Ishikawa (cell line): ENCODE measurements at regions not wholly inside any gene's neighbourhood (a gene's known extent, or its start where the extent isn't known, plus 50 kb on each side); places are given as distances from the start of the nearest gene placed in this dataset.

Source experiments
- CEBPB ChIP-seq: IDR thresholded peaks from 2 replicates; pipeline ENCODE4 v1.6.1; 2012
- CREB1 ChIP-seq: IDR thresholded peaks from 2 replicates; pipeline ENCODE4 v1.6.1; 2012; ENCODE audit warnings: low read depth
- EGR1 ChIP-seq: IDR thresholded peaks from 2 replicates; pipeline ENCODE4 v1.6.1; 2012
- EP300 ChIP-seq: IDR thresholded peaks from 2 replicates; pipeline ENCODE4 v1.6.1; 2012; ENCODE audit warnings: borderline replicate concordance
- FOXM1 ChIP-seq: IDR thresholded peaks from 2 replicates; pipeline ENCODE4 v1.6.1; 2012; ENCODE audit warnings: low read depth, borderline replicate concordance
- NFIC ChIP-seq: IDR thresholded peaks from 2 replicates; pipeline ENCODE4 v1.6.1; 2012
- RAD21 ChIP-seq: IDR thresholded peaks from 2 replicates; pipeline ENCODE4 v1.6.1; 2012; ENCODE audit warnings: low read depth
- TAF1 ChIP-seq: IDR thresholded peaks from 2 replicates; pipeline ENCODE4 v1.6.1; 2012; ENCODE audit warnings: low read depth, mild to moderate bottlenecking
- TCF12 ChIP-seq: IDR thresholded peaks from 2 replicates; pipeline ENCODE4 v1.6.1; 2012; ENCODE audit warnings: low read depth
- TEAD4 ChIP-seq: IDR thresholded peaks from 2 replicates; pipeline ENCODE4 v1.6.1; 2012
- USF1 ChIP-seq: IDR thresholded peaks from 2 replicates; pipeline ENCODE4 v1.6.1; 2012
- YY1 ChIP-seq: IDR thresholded peaks from 2 replicates; pipeline ENCODE4 v1.6.1; 2012; ENCODE audit warnings: low read depth
- ZBTB7A ChIP-seq: IDR thresholded peaks from 2 replicates; pipeline ENCODE4 v1.6.1; 2012; ENCODE audit warnings: low read depth
- TF ChIP-seq, protein P1 (sequence below): IDR thresholded peaks from 2 replicates; pipeline ENCODE4 v1.6.1; 2012; ENCODE audit warnings: low read depth, mild to moderate bottlenecking
- TF ChIP-seq, protein P2 (sequence below): IDR thresholded peaks from 2 replicates; pipeline ENCODE4 v1.6.1; 2012

DNA sequence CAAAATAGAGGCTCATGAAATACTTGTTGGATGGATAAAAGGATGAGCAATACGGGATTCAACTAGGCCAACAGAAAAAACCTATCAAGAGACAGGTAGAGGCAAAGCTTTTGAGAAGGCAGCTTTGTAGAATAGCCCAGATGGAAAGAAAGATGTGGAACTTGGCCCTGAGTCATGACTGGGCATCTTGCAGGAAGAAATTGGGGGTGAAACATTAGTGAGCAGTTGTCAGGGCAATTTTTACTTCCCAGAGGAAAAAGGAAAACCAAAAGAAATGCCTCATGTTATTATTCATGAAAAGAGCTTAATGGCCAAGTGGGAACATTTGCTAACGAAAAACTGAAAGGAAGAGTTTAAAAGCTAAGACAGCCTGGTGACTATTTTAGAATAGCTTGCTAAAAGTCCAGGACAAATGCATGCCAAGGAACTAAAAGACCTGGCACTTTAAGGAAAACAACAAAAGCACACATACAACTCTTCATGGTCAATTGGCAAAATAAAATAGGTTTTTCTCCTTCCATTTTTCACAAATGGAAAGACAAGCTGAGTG, 180.1 kb downstream of the HS3ST3A1 start:
- TF ChIP-seq YY1 (no peak), TCF12 (no peak), RAD21 (no peak), TEAD4 (no peak)

DNA sequence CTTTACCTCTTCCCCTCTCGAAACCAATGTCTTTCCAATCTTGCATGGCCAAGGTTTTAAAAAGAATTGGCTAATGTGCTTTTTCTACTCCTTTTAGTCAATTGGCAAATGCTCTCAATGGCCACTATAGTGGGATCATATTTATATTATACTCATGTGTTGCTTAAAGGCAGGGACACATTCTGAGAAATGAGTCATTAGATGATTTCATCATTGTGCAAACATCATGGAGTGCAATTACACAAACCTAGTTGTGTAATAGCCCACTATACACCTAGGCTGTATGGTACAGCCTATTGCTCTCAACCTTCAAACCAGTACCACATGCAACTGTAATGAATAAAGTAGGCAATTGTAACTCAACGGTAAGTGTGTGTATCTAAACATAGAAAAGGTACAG, 180.9 kb downstream of the HS3ST3A1 start:
- no peak for TF ChIP-seq CEBPB
- TF ChIP-seq NFIC, result no peak
- TF ChIP-seq CREB1, result no peak
- TF ChIP-seq TCF12, result no peak
- TF ChIP-seq, protein P1, sequence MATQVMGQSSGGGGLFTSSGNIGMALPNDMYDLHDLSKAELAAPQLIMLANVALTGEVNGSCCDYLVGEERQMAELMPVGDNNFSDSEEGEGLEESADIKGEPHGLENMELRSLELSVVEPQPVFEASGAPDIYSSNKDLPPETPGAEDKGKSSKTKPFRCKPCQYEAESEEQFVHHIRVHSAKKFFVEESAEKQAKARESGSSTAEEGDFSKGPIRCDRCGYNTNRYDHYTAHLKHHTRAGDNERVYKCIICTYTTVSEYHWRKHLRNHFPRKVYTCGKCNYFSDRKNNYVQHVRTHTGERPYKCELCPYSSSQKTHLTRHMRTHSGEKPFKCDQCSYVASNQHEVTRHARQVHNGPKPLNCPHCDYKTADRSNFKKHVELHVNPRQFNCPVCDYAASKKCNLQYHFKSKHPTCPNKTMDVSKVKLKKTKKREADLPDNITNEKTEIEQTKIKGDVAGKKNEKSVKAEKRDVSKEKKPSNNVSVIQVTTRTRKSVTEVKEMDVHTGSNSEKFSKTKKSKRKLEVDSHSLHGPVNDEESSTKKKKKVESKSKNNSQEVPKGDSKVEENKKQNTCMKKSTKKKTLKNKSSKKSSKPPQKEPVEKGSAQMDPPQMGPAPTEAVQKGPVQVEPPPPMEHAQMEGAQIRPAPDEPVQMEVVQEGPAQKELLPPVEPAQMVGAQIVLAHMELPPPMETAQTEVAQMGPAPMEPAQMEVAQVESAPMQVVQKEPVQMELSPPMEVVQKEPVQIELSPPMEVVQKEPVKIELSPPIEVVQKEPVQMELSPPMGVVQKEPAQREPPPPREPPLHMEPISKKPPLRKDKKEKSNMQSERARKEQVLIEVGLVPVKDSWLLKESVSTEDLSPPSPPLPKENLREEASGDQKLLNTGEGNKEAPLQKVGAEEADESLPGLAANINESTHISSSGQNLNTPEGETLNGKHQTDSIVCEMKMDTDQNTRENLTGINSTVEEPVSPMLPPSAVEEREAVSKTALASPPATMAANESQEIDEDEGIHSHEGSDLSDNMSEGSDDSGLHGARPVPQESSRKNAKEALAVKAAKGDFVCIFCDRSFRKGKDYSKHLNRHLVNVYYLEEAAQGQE, result no peak
- TF ChIP-seq TEAD4, result no peak
- TF ChIP-seq YY1, result no peak
- TF ChIP-seq USF1, result no peak
- TF ChIP-seq EP300, result no peak
- no peak for TF ChIP-seq RAD21
- no peak for TF ChIP-seq EGR1
- TF ChIP-seq, protein P2, sequence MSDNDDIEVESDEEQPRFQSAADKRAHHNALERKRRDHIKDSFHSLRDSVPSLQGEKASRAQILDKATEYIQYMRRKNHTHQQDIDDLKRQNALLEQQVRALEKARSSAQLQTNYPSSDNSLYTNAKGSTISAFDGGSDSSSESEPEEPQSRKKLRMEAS, result no peak
- no peak for TF ChIP-seq FOXM1

DNA sequence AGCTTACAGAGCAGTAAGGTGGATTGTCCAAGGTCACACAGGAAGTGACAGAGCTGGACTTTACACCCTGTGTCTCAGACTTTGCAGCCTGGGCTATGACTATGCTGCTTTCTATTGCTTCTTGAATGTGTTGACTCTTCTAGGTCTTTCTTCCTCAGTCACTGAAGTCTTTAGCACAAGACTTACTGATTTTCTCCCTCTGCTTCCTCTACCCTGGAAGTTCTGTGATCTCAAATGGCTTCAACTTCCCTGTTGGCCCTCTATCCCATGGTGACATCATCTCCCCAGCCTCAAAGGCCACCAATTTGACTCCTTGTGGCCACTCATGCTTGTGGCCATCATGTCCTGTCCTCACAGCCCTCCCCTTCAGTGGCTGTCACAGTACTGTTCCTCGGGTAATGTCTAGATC, 181.3 kb downstream of the HS3ST3A1 start:
- TF ChIP-seq, protein P1, result no peak
- TF ChIP-seq CREB1 (no peak), YY1 (no peak), NFIC (no peak), CEBPB (no peak), RAD21 (no peak), TAF1 (no peak), FOXM1 (no peak), EP300 (no peak), EGR1 (no peak), TCF12 (no peak), USF1 (no peak), TEAD4 (no peak)
- TF ChIP-seq, protein P2, result no peak

- TF ChIP-seq RAD21 (no peak), EGR1 (no peak), CEBPB (no peak), NFIC (no peak), ZBTB7A (no peak), TCF12 (no peak), TAF1 (no peak), FOXM1 (no peak), CREB1 (no peak), TEAD4 (no peak), YY1 (no peak), EP300 (no peak), USF1 (no peak)
- TF ChIP-seq, protein P1, result no peak
- TF ChIP-seq, protein P2, result no peak
Measured at GRCh38 chr17:13419676-13420075, 182.1 kb downstream of the HS3ST3A1 start.
